ENCODE measurements at regions not wholly inside any gene's neighbourhood (a gene's known extent, or its start where the extent isn't known, plus 50 kb on each side); places are given as distances from the start of the nearest gene placed in this dataset.

DNA sequence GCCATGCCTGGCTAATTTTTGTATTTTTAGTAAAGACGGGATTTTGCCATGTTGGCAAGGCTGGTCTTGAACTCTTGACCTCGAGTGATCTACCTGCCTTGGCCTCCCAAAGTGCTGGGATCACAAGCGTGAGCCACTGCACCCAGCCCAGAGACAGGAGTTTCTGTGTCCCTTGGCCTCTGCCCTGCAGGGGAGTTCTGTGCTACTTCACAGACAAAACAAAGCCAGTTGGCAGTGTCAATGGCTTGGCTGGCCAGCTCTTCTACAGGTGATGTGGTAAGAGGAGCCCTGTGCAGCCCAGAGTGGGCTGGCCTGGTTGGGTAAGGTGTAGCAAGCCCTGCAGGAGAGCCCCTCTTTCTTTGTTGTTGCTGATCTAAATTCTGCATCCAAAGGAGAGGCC is 60.5 kb upstream of the SHISAL1 start:
- TF ChIP-seq POLR2A (IDR thresholded peaks at IDR 0.05; ENCODE audit: low read depth, low read length) (no peak), POLR2AphosphoS5 (IDR thresholded peaks at IDR 0.05; ENCODE audit: insufficient read depth, low read depth, low read length) (no peak)

Measured in endothelial cell of umbilical vein (primary cell).